ENCODE measurements at regions not wholly inside any gene's neighbourhood (a gene's known extent, or its start where the extent isn't known, plus 50 kb on each side); places are given as distances from the start of the nearest gene placed in this dataset.

- H3K9me3 ChIP-seq (ENCODE audit: insufficient read depth, low read length), result no peaks in the 10 kb centered on the region
- H3K4me2 ChIP-seq (ENCODE audit: low read length), result no peak overlapping the region
- no peak overlapping the region for H3K4me3 ChIP-seq (ENCODE audit: low read length)
- H3K36me3 ChIP-seq (replicated peaks; ENCODE audit: low read depth, low read length), result no peaks in the 10 kb centered on the region
- no peaks in the 10 kb centered on the region for H3K79me2 ChIP-seq (ENCODE audit: low read length)
- no peak overlapping the region for H3K27ac ChIP-seq (ENCODE audit: low read length)
- H2AFZ ChIP-seq (ENCODE audit: low read depth, low read length), result no peak overlapping the region
- no peaks in the 10 kb centered on the region for H4K20me1 ChIP-seq (ENCODE audit: insufficient read depth, low read length)
- TF ChIP-seq EZH2phosphoT487 (IDR thresholded peaks at IDR 0.05; ENCODE audit: low read depth), result no peak
- no peak for TF ChIP-seq CTCF (IDR thresholded peaks at IDR 0.05; ENCODE audit: low read depth, low read length)
- no peak overlapping the region for H3K9ac ChIP-seq (ENCODE audit: low read length)
- H3K27me3 ChIP-seq (ENCODE audit: low read depth, low read length), result no peaks in the 10 kb centered on the region
- no peaks in the 10 kb centered on the region for H3K4me1 ChIP-seq (ENCODE audit: low read length)
Observed at GRCh38 chr21:16584756-16585155, 855.0 kb downstream of the USP25 start.

- H3K4me3 ChIP-seq (ENCODE audit: low read length), result no peak overlapping the region
- no peaks in the 10 kb centered on the region for H4K20me1 ChIP-seq (ENCODE audit: insufficient read depth, low read length)
- no peak overlapping the region for H3K27ac ChIP-seq (ENCODE audit: low read length)
Observed at GRCh38 chr21:16585896-16586295, 856.1 kb downstream of the USP25 start.

GRCh38 chr21:16587141-16587581 is 857.4 kb downstream of the USP25 start:
- Histone ChIP-seq H3K4me2 (ENCODE audit: low read length) (peak overlapping the region; percentile 24), H3K4me3 (ENCODE audit: low read length) (no peak overlapping the region), H3K36me3 (replicated peaks; ENCODE audit: low read depth, low read length) (no peaks in the 10 kb centered on the region), H3K4me1 (ENCODE audit: low read length) (no peaks in the 10 kb centered on the region), H3K27me3 (ENCODE audit: low read depth, low read length) (no peaks in the 10 kb centered on the region), H3K9ac (ENCODE audit: low read length) (no peak overlapping the region), H3K27ac (ENCODE audit: low read length) (no peak overlapping the region), H2AFZ (ENCODE audit: low read depth, low read length) (peak overlapping the region; percentile 74; the same call in 1 of the 2 replicates), H4K20me1 (ENCODE audit: insufficient read depth, low read length) (no peaks in the 10 kb centered on the region), H3K79me2 (ENCODE audit: low read length) (no peaks in the 10 kb centered on the region), H3K9me3 (ENCODE audit: insufficient read depth, low read length) (no peaks in the 10 kb centered on the region)
- TF ChIP-seq CTCF (IDR thresholded peaks at IDR 0.05; ENCODE audit: low read depth, low read length), result no peak
- TF ChIP-seq EZH2phosphoT487 (IDR thresholded peaks at IDR 0.05; ENCODE audit: low read depth), result no peak

More at GRCh38 chr21:16585896-16586295, 856.1 kb downstream of the USP25 start:
- no peaks in the 10 kb centered on the region for H3K27me3 ChIP-seq (ENCODE audit: low read depth, low read length)
- no peaks in the 10 kb centered on the region for H3K79me2 ChIP-seq (ENCODE audit: low read length)
- H2AFZ ChIP-seq (ENCODE audit: low read depth, low read length), result no peak overlapping the region
- no peaks in the 10 kb centered on the region for H3K4me1 ChIP-seq (ENCODE audit: low read length)
- TF ChIP-seq CTCF (IDR thresholded peaks at IDR 0.05; ENCODE audit: low read depth, low read length) (no peak), EZH2phosphoT487 (IDR thresholded peaks at IDR 0.05; ENCODE audit: low read depth) (no peak)
- H3K9me3 ChIP-seq (ENCODE audit: insufficient read depth, low read length), result no peaks in the 10 kb centered on the region
- no peaks in the 10 kb centered on the region for H3K36me3 ChIP-seq (replicated peaks; ENCODE audit: low read depth, low read length)
- no peak overlapping the region for H3K9ac ChIP-seq (ENCODE audit: low read length)
- H3K4me2 ChIP-seq (ENCODE audit: low read length), result no peak overlapping the region

GRCh38 chr21:16587681-16588375 is 858.0 kb downstream of the USP25 start:
- H4K20me1 ChIP-seq (ENCODE audit: insufficient read depth, low read length), result no peaks in the 10 kb centered on the region
- H3K4me1 ChIP-seq (ENCODE audit: low read length), result no peaks in the 10 kb centered on the region
- no peak overlapping the region for H3K9ac ChIP-seq (ENCODE audit: low read length)
- no peak for TF ChIP-seq EZH2phosphoT487 (IDR thresholded peaks at IDR 0.05; ENCODE audit: low read depth)
- TF ChIP-seq CTCF (IDR thresholded peaks at IDR 0.05; ENCODE audit: low read depth, low read length), result no peak
- H3K4me2 ChIP-seq (ENCODE audit: low read length), result no peak overlapping the region
- no peaks in the 10 kb centered on the region for H3K79me2 ChIP-seq (ENCODE audit: low read length)
- H3K9me3 ChIP-seq (ENCODE audit: insufficient read depth, low read length), result no peaks in the 10 kb centered on the region
- no peak overlapping the region for H3K27ac ChIP-seq (ENCODE audit: low read length)
- no peaks in the 10 kb centered on the region for H3K27me3 ChIP-seq (ENCODE audit: low read depth, low read length)
- H2AFZ ChIP-seq (ENCODE audit: low read depth, low read length), result no peak overlapping the region
- H3K4me3 ChIP-seq (ENCODE audit: low read length), result no peak overlapping the region
- H3K36me3 ChIP-seq (replicated peaks; ENCODE audit: low read depth, low read length), result no peaks in the 10 kb centered on the region
